OCI-LY1 (cell line): ENCODE measurements at regions not wholly inside any gene's neighbourhood (a gene's known extent, or its start where the extent isn't known, plus 50 kb on each side); places are given as distances from the start of the nearest gene placed in this dataset.

Source experiments
- H2AFZ ChIP-seq: fragments of 200-600 bp; sonication (generic), shearing (Covaris generic); 2 replicates; pipeline ENCODE4 v1.6.0; 2014; ENCODE audit warnings: antibody characterized with exemption, mild to moderate bottlenecking, low read length
- H3F3A ChIP-seq: fragments of 200-600 bp; sonication (generic), shearing (Covaris generic); 2 replicates; pipeline ENCODE4 v1.6.0; 2014; ENCODE audit warnings: mild to moderate bottlenecking, antibody characterized with exemption, low read length, moderate library complexity; ENCODE audit not compliant: insufficient read depth
- H3K27ac ChIP-seq: fragments of 200-600 bp; sonication (generic); 2 replicates; pipeline ENCODE4 v1.5.1; 2014; ENCODE audit warnings: low read length, mixed run types, mild to moderate bottlenecking, low read depth; ENCODE audit not compliant: poor library complexity, severe bottlenecking
- H3K27me3 ChIP-seq: fragments of 200-600 bp; sonication (generic); 2 replicates; pipeline ENCODE4 v1.6.0; 2014; ENCODE audit warnings: antibody characterized with exemption, mild to moderate bottlenecking, low read length, moderate library complexity; ENCODE audit not compliant: insufficient read depth
- H3K36me3 ChIP-seq: fragments of 200-600 bp; sonication (generic); 2 replicates; pipeline ENCODE4 v1.6.1; 2014; ENCODE audit warnings: mild to moderate bottlenecking, antibody characterized with exemption, low read length, moderate library complexity, mixed read lengths; ENCODE audit not compliant: insufficient read depth
- H3K4me1 ChIP-seq: fragments of 200-600 bp; sonication (generic); 2 replicates; pipeline ENCODE4 v1.5.1; 2014; ENCODE audit warnings: mild to moderate bottlenecking, low read length, moderate library complexity; ENCODE audit not compliant: insufficient read depth, severe bottlenecking
- H3K4me2 ChIP-seq: fragments of 200-600 bp; sonication (generic), shearing (Covaris generic); 2 replicates; pipeline ENCODE4 v1.6.1; 2014; ENCODE audit warnings: low read length
- H3K4me3 ChIP-seq: fragments of 200-600 bp; sonication (generic); 2 replicates; pipeline ENCODE4 v1.5.1; 2014; ENCODE audit warnings: low read length, low read depth, mild to moderate bottlenecking, mixed read lengths; ENCODE audit not compliant: poor library complexity, severe bottlenecking
- H3K79me2 ChIP-seq: fragments of 200-600 bp; shearing (Covaris generic); 2 replicates; pipeline ENCODE4 v1.6.1; 2016; ENCODE audit warnings: mixed run types, low read length, mixed read lengths; ENCODE audit not compliant: insufficient read depth
- H3K9ac ChIP-seq: fragments of 200-600 bp; sonication (generic), shearing (Covaris generic); 2 replicates; pipeline ENCODE4 v1.6.1; 2014; ENCODE audit warnings: mild to moderate bottlenecking, low read length, mixed read lengths
- H3K9me2 ChIP-seq: fragments of 200-600 bp; sonication (generic), shearing (Covaris generic); 2 replicates; pipeline ENCODE4 v1.6.1; 2014; ENCODE audit warnings: low read depth, mild to moderate bottlenecking, low read length, mixed read lengths
- H3K9me3 ChIP-seq: fragments of 200-600 bp; shearing (Covaris generic); 2 replicates; pipeline ENCODE4 v1.6.1; 2014; ENCODE audit warnings: low read length, mixed read lengths
- H4K20me1 ChIP-seq: fragments of 200-600 bp; sonication (generic), shearing (Covaris generic); 2 replicates; pipeline ENCODE4 v1.6.0; 2016; ENCODE audit warnings: mild to moderate bottlenecking, low read length; ENCODE audit not compliant: insufficient read depth
- CTCF ChIP-seq: fragments of 200-600 bp; sonication (generic), shearing (Covaris generic); IDR thresholded peaks from 2 replicates; pipeline ENCODE4 v1.5.1; 2017; ENCODE audit warnings: mild to moderate bottlenecking, antibody characterized with exemption, low read length, moderate library complexity, mixed read lengths
- EZH2 ChIP-seq: fragments of 200-600 bp; sonication (generic), shearing (Covaris generic); IDR thresholded peaks from 2 replicates; pipeline ENCODE4 v1.8.0; 2017; ENCODE audit warnings: borderline replicate concordance, mixed run types, mild to moderate bottlenecking, antibody characterized with exemption, low read length, moderate library complexity, mixed read lengths

- H3K36me3 ChIP-seq, result no peaks in the 10 kb centered on the region
- no peaks in the 10 kb centered on the region for H4K20me1 ChIP-seq
- no peak overlapping the region for H3K4me2 ChIP-seq
- TF ChIP-seq EZH2 (no peak), CTCF (peak; percentile 55; the same call in 1 of the 2 replicates)
- H3K27ac ChIP-seq, result no peak overlapping the region
- H3K4me1 ChIP-seq, result peaks cover 22% of the 10 kb centered on the region
- no peak overlapping the region for H3K9ac ChIP-seq
- H2AFZ ChIP-seq, result no peak overlapping the region
- H3K9me2 ChIP-seq, result no peaks in the 10 kb centered on the region
- no peak overlapping the region for H3K4me3 ChIP-seq
- no peaks in the 10 kb centered on the region for H3K79me2 ChIP-seq
- H3F3A ChIP-seq, result no peaks in the 10 kb centered on the region
- no peaks in the 10 kb centered on the region for H3K9me3 ChIP-seq
- no peaks in the 10 kb centered on the region for H3K27me3 ChIP-seq
These were observed 74.8 kb upstream of the TCL1B start for GRCh38 chr14:95611293-95611880.

- Histone ChIP-seq H3K4me2 (no peak overlapping the region), H3K9me2 (no peaks in the 10 kb centered on the region), H3K27me3 (no peaks in the 10 kb centered on the region), H3K4me3 (no peak overlapping the region), H3K27ac (no peak overlapping the region), H3K9me3 (no peaks in the 10 kb centered on the region), H3K36me3 (no peaks in the 10 kb centered on the region), H3K9ac (no peak overlapping the region), H3K79me2 (no peaks in the 10 kb centered on the region), H4K20me1 (no peaks in the 10 kb centered on the region), H2AFZ (no peak overlapping the region), H3F3A (no peaks in the 10 kb centered on the region), H3K4me1 (peaks cover 22% of the 10 kb centered on the region)
- TF ChIP-seq EZH2 (no peak), CTCF (peak; percentile 53; the same call in 1 of the 2 replicates)
These were observed 71.9 kb upstream of the TCL1B start for GRCh38 chr14:95614349-95614748.

GRCh38 chr14:95616745-95617144 lies 69.5 kb upstream of the TCL1B start:
- Histone ChIP-seq H3K27ac (no peak overlapping the region), H2AFZ (no peak overlapping the region), H3K4me2 (no peak overlapping the region), H3K36me3 (no peaks in the 10 kb centered on the region), H3F3A (no peaks in the 10 kb centered on the region), H3K9me2 (no peaks in the 10 kb centered on the region), H3K4me1 (peaks cover 22% of the 10 kb centered on the region), H3K4me3 (no peak overlapping the region), H4K20me1 (no peaks in the 10 kb centered on the region), H3K9ac (no peak overlapping the region), H3K9me3 (no peaks in the 10 kb centered on the region), H3K79me2 (peaks cover 10% of the 10 kb centered on the region), H3K27me3 (no peaks in the 10 kb centered on the region)
- no peak for TF ChIP-seq CTCF
- TF ChIP-seq EZH2, result no peak
